Sciatic nerve (tissue), 2 donors: ENCODE measurements at regions not wholly inside any gene's neighbourhood (a gene's known extent, or its start where the extent isn't known, plus 50 kb on each side); places are given as distances from the start of the nearest gene placed in this dataset.

Experiments
- ATAC-seq: fragments of 200-7000 bp; cut with Tn5 transposase; one replicate; pipeline ENCODE4 v1.9.1; 2020; ENCODE audit warnings: mild to moderate bottlenecking, moderate library complexity
- DNase-seq: peaks from one replicate; pipeline ENCODE4 v3.0.0-alpha.2; 2020; ENCODE audit warnings: low spot score
- intact Hi-C: fragments of 100-400 bp; cut with DNase I; formaldehyde crosslinking; loops from one replicate; pipeline ENCODE4 v1.14.2; 2022
- donor health status: DM: no; HTN: no; CAD: no.
- donor health status: DM: no; HTN: no; CAD: no.

- DNase-seq (no peak), ATAC-seq (no peak)
- intact Hi-C loops = no loop called here
Measured at GRCh38 chr13:76722782-76723181, 163.4 kb downstream of the KCTD12 start.

DNA sequence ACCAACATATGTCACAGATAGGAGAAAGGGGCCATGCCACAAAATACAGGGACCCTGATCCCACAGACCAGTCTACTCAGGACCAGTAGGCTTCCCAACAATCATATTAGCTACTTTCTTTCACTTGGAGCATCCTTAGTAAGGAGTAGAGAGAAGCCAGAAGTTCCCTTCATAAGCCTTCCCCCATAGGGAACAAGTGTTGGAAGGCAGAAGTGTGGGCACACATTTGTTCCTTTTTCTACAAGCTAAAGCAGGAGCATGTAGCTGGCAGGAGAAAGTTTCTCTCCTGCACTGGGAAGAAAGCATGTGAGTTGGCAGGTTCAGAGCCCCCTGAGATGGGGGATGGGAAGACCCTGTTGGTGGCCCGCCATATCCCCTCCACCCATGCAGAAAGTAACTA is 165.4 kb downstream of the KCTD12 start:
- no peak for DNase-seq
- ATAC-seq = no peak
- intact Hi-C loops = no loop called here

- no peak for ATAC-seq
- intact Hi-C loops = no loop called here
- DNase-seq = no peak
Measured at GRCh38 chr13:76720416-76720815, 165.8 kb downstream of the KCTD12 start.

DNA sequence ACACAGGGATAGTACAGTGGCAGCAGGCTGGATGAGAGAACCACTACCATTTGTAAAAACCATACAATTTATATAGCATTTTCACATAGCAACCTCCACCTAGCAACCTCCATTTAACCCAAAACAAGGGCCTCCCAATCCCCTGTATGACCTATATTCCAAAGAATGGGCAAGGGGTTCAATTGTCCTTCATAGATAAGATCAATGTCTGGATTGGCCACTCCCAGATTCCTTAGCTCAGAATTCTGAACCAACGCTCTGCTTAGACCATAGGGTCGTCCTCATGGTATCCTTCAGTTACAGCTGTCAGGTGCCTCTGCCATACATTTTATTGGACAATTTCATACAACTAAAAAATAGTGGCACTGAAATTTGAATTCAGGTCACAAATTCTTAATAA is 166.2 kb downstream of the KCTD12 start:
- DNase-seq (no peak), ATAC-seq (no peak)
- intact Hi-C loops = no loop called here

GRCh38 chr13:76717092-76717491 is 169.1 kb downstream of the KCTD12 start:
- no peak for ATAC-seq
- no peak for DNase-seq
- intact Hi-C loops = no loop called here

DNA sequence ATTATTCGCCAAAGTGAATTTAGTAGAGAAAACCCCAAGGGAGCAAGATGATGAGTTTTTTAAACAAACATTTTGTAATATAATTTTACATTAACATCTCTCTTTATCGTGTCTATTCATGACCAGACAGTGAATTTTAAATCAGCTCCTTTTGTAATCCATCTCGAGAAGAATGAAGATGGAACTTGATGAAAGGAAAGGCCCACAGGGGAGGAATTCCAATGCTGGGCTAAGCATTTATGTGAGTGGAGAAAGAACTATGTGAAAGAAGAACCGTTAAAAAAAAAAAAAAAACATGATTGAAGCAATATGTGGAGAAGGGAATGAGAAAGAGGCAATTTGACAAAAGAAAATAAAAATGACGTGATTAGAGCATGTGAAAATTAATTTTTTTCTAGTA is 170.6 kb downstream of the KCTD12 start:
- intact Hi-C loops = no loop called here
- ATAC-seq (peak; percentile 44), DNase-seq (no peak)

DNA sequence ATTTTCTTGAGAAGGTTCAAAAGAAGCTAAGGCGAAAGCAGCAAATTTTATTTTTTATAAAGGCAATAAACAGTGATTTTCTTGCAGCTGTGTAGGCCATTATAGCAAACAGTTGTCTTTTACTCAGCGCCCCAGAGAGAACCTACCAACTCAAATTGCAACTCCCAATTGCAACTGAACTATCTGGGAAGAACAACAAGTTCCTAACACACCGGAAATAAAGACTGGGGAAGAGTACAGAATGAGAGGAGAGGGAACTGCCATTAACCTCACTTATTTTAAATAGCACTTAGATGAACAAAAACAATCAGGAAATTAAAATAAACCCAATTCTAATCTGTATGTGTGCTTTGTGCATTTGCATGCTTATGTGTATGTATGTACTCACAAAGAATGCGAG is 171.1 kb downstream of the KCTD12 start:
- DNase-seq = no peak
- ATAC-seq = peak; percentile 60
- intact Hi-C loops = no loop called here

- DNase-seq = no peak
- intact Hi-C loops = no loop called here
- ATAC-seq = no peak
Measured at GRCh38 chr13:76713280-76713679, 172.9 kb downstream of the KCTD12 start.

DNA sequence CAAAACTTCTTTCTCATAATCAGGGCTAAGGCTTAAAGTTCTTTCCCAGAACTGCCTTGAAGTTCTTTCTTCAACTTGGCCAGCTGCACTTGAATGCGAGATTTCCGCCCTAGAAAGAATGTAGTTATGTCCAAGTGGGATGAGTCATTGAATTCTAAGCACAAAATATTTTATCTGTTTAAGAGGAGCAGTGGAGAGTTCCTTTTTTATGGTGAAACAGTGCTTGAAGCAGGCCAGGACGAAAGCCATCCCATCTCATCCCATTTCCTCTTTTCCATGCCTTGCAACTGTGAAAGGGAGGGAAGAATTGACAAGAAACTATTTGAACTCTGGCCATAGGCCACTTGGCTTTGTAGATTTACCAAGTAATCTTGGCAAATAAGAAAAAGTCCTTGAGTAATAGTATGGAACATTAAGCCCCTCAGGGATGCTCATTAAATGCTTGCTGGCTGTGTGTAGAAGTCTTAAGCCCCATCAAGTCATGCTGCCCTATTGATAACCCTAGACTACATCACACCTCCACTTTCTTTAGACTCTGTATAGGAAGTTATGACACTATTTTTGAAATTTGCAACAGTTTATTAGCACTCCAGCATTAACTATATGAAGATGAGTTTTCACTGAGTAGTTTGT is 174.5 kb downstream of the KCTD12 start:
- intact Hi-C loops = loop anchor here (2.0 kb wide), 1 partner anchor 47 kb away; no protein-coding TSS in a partner anchor
- ATAC-seq = peak; percentile 93

GRCh38 chr13:76709851-76710250 is 176.4 kb downstream of the KCTD12 start:
- DNase-seq = no peak
- no peak for ATAC-seq
- intact Hi-C loops = loop anchor here (2.0 kb wide), 1 partner anchor 49 kb away; no protein-coding TSS in a partner anchor

More for the DNA sequence above, 174.5 kb downstream of the KCTD12 start:
- no peak for DNase-seq

DNA sequence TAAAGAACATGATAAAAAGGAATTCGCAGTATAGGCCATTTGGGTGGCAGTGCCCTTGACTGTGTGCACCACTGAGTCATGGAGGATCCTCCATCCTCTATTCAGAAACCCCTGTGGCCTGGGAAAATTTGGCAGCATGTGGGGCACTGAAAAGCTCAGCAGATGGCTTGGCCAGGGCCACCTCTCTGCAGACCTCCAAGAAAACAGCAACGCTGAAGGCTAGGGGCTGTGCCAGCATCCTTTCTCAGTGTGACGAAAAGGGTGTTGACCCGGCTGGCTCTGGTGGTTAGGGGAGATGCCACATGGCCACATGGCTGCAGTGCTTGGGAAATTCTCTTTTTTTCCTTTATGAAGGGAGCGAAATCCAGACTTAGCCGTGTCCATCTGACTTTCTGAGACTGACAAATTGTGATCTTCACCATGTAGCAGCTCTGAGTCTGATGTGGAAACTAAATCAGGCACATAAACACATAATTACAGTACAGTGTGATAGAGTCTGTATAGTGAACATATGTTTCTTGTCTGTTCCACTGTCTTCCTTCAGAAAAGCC is 178.0 kb downstream of the KCTD12 start:
- no peak for ATAC-seq
- DNase-seq = no peak
- intact Hi-C loops = no loop called here

GRCh38 chr13:76707360-76707759 is 178.8 kb downstream of the KCTD12 start:
- ATAC-seq (no peak), DNase-seq (no peak)
- intact Hi-C loops = no loop called here

- ATAC-seq (no peak), DNase-seq (no peak)
- intact Hi-C loops = no loop called here
Measured at GRCh38 chr13:76703621-76704288, 182.4 kb downstream of the KCTD12 start.

DNA sequence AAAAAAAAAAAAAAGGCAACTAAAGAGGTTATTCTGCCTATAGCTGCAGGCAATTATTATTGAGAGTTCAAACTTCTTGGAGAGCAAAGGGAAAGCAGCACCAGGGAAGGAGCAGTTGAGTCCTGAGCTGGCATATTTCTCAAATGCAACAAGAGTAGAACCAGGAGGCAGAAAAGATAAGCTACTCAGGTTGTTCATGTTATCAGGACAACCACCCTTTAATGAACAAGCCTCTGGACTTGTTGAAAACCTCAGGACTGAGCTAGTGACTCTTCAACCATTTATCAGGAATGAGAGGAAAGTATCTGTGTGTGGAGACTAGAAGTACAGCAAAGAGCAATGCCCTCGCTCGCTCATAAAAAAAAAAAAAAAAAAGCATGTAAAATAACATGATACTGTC is 183.0 kb downstream of the KCTD12 start:
- no peak for ATAC-seq
- no peak for DNase-seq
- intact Hi-C loops = no loop called here

DNA sequence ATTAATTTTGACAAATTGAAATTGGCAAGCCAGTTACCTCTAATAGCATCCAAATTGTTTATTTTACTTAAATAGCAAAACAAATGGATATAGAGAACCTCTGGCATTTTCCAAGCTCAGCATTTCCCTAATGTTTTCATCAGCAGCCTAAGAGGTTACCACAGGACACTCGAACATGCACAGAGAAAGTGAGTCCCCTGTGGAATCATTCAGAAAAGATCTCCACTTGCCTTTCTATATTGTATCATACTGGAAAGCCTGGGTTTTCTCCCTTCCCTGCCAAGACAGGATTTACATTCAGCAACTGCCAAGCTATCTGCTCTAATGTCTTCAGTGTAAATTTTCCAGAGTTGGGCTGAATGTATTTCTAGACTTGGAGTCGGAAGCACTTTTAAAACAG is 188.9 kb downstream of the KCTD12 start:
- DNase-seq = no peak
- ATAC-seq = peak; percentile 69
- intact Hi-C loops = no loop called here

DNA sequence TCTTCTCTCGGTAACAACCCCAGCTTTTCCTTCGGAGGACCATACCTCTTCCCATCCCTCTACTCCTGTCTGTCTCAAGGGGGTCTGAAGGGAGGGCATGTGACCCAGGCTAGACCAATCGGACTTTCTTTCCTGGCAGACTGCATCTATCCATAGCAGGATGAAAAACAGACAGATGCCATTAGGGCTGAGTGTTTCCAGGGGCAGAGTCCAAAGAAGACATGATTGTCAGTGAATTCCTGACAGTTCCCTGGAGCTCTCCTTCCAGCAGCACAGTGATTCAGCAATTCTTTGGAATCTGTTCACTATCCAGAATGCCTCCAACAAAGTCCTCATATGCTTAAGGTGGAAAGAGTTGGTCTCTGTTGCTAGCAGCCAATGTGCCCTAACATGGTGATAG is 189.8 kb downstream of the KCTD12 start:
- ATAC-seq = peak; percentile 80
- no peak for DNase-seq
- intact Hi-C loops = no loop called here

GRCh38 chr13:76693086-76693485 is 193.1 kb downstream of the KCTD12 start:
- no peak for DNase-seq
- intact Hi-C loops = no loop called here
- ATAC-seq = no peak

- ATAC-seq (no peak), DNase-seq (no peak)
- intact Hi-C loops = no loop called here
Measured at GRCh38 chr13:76692346-76692745, 193.9 kb downstream of the KCTD12 start.

DNA sequence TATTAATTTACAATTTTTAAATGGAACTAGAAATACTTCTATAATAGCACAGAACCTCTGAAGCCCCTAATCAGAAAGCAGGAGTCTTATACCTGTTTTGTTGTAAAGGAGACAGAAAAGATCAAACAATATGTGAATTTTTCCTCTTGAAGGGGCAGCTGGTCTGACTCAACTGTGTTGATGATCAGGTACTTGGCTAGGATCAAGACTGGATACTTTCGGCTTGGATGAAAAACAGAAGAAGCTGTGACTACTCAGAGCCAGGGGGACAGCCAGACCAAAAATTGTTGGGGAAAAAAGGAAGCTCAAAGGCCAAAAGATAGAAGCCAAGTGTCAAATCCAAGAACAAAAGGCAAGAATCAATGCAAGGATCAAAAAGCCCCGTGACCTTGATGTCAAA is 195.6 kb downstream of the KCTD12 start:
- ATAC-seq (no peak), DNase-seq (no peak)
- intact Hi-C loops = no loop called here

DNA sequence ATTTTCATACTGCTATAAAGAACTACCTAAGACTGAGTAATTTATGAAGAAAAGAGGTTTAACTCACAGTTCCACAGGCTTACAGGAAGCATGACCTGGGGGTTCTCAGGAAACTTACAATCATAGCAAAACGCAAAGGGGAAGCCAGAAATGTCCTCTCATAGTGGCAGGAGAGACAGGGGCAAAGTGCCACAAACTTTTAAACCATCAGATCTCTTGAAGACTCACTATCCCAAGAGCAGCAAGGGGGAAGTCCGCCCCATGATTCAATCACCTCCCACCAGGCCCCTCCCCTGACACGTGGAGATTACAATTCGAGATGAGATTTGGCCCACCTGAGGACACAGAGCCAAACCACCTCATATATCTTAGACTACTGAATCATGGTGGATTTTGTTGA is 198.7 kb downstream of the KCTD12 start:
- intact Hi-C loops = no loop called here

DNA sequence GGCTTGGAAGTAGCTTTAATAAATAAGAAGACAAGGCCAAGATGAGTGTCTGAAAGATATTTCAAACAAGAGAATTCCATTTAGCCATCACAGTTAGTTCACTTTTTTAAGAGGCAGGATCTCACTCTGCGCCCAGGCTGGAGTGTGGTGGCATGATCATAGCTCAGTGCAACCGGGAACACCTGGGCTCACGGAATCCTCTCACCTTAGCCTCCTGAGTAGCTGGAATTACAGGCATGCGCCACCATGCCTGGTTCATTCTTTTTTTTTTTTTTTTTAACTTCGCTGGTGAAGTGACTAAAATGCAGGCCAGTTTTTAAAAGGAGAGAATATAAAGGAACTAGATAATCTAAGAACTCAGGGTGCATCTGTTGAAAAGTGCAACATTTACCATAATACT is 200.3 kb downstream of the KCTD12 start:
- ATAC-seq (no peak), DNase-seq (no peak)
- intact Hi-C loops = no loop called here

More for the DNA sequence above, 198.7 kb downstream of the KCTD12 start:
- ATAC-seq (no peak), DNase-seq (no peak)
